ENCODE measurements at regions not wholly inside any gene's neighbourhood (a gene's known extent, or its start where the extent isn't known, plus 50 kb on each side); places are given as distances from the start of the nearest gene placed in this dataset.

DNA sequence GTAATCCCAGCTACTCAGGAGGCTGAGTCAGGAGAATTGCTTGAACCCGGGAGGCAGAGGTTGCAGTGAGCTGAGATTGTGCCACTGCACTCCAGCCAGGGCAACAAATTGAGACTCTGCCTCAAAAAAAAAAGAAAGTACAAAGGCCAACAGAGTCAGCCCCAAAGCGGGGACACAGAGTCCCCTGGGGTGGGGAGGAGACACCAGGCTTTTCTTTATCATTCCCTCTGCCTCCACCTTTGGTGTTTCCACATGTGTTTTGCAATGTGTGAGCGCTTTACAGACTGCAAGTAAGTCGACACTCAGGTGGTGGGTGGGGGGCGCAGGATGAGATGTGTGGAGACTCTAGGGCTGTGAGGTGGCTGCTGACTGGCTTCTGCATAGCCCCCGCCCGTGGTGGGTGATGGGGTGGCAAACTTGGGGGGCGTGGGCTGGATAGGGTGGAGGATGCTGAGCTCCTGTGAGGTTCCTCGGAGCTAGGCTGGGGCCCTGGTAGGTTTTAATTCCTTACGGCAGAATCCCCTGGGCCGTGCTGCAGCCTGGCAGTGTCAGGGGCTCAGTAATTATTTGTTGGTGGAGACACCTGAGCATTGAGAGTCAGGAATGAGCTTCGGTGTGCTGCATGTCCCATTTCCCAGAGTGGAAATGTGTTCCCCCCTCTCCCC lies 177.2 kb downstream of the CTTN start:
- no peak for DNase-seq

DNA sequence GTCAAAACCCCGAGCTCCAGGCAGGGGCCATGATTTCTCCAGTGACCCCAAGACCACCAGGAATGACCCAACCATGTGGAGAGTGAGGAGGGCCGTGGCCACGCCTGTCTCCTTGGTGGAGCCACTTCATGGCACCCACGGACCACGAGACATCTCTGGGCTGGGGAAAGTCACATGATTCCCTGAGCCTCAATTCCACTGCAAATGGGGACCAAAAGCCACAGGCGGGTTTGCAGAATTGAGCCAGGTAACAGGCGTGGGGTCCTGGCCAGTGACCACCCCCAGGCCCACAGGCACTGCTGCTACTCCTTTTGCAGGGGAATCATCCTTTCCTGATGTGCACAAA lies 178.9 kb downstream of the CTTN start:
- no peak for DNase-seq

DNA sequence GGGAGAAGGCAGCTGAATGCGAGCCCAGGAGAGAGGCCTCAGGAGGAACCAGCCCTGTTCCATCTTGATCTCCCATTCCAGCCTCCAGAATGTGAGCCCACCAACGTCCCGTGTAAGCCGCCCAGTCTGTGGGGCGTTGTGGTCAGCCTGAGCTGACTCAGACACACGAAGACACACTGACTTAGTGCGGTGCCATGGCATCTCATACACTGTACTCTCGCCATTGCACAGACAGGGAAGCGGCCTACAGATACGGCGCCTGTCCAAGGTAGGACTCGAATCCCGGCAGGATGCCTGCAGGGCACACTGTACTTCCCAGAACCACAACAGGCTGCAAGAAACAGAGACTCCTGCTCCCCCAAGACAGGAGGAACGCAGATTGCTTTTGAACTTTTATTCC lies 179.6 kb downstream of the CTTN start:
- no peak for DNase-seq

DNA sequence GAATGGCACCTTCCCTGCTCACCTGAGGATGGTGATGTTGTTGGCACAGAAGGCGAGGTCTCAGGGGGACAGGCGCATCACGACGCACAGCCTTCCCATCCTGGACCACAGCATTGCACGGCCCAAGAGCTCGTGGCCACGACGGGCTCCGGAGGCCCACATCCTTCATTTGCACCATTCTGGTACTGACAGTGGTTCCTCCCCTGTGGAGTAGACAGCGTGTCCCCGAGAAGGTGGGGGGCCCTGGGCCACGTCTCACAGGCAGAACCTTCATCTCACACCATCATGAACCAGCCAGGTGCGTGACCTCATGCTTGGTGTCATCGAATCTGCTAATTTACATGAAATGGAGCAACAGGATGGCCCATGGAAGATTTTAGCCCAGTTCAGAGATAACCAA lies 180.0 kb downstream of the CTTN start:
- no peak for DNase-seq

DNA sequence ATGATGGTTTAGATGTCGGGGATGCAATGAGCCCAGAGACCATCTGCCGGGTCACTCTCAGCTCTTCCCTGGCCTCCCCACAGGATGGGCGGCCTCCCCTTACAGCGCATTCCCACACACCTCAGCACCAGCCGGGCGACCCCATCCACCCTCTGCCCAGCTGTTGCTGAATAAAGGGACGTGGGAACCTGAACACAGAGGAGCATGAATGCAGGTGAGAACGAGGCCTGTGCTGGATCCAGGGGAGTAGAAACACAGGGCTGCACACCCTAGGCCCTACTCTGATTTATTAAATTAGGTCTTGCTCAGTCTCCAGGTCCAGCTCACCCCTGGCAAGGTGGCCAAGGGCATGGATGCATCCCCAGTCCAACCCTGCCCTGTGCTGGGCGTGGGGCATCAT lies 180.5 kb downstream of the CTTN start:
- DNase-seq: no peak

DNA sequence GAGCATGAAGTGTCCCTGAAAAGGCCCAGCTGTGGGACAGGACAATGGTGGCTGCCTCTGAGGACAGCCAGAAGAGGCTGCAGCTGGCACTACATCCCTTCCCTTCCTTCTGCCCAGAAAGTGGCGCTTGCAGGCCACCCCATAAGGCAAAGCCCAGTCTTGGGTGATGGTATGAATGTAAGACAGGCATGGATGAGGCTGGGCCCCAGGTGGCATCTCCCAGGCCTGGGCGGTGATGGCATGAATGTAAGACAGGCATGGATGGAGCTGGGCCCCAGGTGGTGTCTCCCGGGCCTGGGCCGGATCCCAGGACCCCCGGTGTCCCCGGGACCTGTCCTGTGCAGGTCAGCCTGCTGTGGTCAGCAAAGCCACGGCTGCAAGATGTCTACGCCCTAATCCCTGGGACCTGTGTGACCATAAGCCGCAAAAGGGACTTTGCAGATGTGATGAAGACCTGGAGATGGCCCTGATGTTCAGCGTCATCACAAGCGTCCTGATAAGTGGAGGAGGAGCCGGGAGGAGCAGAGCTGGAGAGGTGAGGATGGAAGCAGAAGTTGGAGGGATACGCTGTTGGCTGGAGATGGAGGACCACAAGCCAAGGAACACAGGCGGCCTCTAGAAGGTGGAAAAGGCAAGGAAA lies 181.1 kb downstream of the CTTN start:
- no peak for DNase-seq

DNA sequence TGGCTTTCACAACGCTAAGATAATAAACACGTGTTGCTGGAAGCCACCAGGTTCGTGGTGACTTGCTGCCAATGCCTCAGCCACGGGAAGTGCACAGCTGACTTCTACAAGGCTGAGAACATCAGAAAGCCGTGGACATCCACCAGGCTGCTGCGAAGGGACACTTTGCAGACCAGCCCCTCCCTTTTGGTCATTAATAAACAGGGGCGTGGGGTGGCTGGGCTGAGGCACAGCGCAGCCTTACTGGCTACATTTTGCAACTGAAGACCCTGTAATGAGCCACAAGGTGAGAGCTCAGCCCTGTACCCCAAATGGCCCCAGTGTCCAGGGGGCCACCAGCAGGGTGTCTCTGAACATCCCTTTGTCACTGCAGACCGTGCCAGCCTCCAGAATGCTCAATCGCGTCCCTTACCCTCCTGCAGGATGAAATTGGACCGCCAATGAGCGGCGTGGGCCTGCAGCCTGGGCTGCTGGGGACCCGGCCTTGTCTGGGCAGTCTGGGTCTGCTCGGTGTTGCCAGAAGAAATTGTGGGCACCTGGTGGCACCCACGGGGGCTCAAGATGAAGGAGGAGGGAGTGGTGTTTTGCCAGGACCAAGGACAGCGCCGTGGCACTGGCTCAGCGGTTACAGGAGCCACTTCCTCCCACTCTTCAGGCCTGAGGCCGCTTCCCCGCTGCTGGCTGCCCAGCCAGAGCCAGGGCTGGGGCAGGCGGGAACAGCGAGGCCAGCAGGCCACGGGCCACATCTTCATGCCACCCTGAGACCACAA lies 181.9 kb downstream of the CTTN start:
- no peak for DNase-seq

DNA sequence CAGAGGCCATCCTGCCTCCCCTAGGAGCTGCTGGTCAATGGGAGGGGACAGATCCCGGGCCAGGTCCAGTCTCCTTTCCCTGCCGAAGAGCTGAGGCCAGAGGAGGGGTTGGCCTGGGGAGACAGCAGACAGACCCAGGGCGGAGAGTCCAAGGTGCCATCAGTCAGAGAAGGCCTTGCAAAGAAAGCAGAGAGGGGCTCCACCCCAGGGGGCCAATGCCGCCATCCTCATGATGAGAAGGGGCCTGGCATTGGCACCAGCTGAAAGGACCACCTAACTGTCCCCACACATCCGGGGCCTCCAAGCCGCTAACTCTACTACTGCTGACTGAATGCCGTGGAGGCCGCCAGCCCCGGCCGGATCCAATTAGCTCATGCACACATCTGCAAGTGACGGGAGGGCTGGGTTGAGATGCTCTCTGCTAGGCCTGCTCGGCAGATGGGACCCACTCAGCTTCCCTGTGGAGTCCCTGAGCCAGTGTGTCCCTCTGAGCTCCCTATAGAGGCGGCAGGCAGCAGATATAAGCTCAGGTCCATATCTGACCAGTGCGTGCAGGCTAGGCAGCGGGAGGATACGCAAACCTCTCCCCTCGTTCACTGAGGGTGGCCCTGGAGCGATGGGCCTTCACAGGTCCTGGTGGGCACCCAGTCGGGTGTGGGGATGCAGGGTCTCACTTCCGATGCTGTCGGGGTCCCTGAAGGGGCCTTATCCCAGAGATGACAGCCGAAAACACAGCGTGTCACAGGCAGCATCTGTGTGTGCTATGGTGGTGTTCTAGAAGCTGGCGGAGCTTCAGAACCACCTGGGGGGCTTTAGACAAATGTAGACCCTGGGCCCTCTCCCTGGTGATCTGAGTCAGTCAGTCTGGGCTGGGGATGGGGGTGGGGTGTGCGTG lies 183.9 kb downstream of the CTTN start:
- no peak for DNase-seq

DNA sequence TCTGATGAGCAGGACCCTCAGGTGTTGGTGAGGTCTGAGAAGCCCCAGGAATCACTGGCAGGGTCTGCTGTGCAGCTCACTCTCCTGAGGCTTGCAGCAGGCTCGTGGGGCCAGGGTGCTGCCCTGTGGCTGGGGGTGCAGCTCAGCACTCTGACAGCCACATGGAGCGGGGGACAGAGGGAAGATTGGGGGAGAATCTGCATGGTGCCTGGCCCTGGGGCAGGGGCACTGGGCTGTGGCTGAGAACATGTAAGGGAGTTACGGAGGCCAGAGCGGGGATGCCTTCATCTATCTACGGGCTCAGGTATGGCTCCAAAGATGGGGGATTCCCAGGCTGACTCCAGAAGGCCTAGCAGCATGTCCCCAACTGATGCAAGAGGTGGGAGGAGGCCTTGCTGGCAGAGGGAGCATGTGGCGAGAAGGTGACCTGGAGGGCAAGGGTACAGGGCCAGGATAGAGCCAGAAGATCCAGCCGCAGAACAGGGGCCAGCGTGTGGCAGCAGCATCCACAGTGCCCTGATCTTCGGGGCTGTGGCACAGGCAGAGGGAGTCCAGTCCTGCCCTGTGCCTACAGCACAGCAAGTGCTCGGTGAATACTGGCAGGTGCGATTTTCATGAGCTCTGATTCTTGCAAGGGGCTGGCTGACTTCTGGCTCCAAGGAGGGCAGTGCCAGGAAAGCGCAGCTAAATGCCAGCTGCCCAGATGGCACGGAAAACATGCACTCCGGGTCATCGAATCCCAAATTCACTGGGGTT lies 184.7 kb downstream of the CTTN start:
- no peak for DNase-seq

DNA sequence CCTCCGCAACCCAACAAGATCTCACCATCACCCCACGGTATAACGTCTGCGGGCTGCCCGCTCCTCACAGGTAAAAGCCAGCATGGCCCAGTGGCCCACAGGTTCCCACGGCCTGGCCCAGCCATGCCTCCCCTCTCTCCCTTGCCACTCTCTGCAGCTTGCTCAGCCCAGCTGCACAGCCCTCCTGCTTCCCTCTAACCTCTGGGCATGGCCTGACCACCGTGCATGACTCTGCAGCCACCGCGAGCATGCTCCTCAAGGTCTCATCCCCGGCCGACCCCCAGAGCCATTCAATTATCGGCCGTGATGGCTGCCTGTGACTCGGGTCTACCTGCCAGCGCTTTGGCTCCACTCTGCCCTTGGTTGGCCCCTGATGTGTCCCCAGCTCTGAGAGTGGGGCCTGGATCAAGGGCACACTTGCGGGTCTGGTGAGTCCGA lies 185.5 kb downstream of the CTTN start:
- DNase-seq: no peak

DNA sequence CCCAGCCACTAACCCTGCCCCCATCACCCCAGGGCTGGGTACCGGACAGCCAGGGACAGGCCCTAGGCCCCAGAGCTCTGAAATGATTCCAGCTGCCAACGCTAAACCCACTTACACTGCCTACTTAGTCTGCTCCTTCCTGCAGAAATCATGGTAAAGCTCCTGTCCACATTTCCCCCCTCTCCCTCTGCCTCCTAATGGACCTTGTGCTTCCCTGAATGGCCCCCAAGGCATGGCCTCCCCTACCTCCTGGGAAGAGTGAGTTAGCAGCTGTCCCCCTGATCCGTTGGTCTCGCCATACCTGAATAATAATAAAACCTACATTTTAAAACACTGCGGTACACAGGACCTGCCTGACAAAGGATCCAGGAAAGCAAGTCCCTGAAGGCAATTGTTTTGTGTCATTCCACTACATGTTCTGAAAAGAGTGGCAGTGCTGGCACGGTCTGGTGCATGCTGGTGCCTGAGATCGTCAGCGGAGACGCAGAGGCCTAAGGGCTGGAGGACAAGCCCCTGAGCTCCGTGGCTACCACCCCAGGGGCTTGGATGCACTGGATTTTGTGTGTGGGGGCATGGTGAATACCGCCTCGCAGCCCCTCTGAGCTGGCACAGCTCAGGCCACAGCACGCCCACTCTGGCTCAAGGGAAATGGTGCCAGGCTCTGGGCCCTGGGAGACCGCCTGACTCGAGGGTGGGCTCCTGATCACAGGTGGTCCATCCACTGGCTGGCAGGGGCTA lies 186.3 kb downstream of the CTTN start:
- no peak for DNase-seq

DNA sequence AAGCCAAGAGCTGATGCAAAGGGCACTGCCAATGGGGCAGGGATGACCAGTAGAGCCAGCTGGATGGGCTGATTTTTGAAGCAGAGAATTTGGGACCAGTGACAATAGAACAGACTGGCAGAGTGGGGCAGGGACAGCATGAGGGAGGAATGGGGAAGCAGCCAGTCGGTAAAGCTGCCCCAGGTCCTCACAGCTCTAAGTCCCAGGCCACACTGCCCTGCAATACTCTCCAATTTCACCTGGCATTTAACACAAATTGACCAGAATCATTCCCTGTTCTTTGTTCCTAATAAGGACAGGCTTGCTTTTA lies 186.9 kb downstream of the CTTN start:
- DNase-seq: no peak

DNA sequence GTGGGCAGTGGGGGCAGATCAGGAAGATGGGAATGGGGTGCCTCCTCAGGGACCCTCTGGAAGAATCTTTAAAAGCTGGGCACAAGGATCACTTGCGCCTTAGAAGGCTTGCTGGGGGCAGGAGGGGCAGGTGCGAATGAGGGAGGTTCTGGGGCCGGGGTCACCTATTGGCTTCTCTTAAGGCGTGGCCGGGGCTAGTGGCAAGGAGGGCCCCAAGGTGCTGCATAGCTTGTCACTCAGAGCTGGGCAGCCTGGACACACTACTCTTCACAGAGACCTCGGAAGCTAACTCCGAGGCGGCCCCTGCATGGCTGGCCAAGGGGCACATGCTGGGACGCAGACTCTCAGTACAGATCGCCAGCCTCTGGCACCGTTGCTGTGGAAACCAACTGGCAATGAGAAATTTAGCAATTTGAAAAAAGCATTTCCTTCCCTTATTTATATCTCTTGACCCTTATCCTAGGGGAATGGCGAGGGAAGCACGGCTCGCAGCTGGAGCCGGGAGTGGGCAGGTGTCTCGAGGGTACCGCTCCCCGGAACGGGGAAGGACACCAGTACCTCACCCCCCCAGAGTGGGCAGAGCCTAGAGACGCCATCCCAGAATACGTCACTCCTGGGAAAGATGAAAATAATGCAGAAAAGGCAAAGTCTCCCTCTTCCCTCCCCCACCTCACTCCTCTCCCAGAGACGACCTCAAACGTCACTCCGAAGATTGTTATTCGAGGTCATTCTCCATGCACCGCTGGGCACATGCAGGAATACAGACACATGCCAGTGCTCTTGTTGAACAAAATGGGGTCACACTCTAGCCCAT lies 188.1 kb downstream of the CTTN start:
- no peak for DNase-seq

DNA sequence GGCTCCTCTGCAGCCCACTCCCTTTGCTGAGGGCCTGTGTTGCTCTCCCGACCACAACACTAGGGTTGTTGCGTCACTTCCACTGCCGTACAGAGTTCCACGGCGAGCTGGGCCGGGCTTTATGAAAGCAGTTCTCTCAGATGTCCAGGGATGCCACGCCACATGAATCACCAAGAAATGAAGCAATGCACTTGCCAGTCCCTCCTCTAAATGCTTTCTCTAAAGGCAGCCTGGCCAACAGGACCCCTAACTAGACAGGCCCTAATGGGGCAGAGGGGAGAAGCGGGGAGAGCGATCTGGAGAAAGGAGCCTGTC lies 188.7 kb downstream of the CTTN start:
- DNase-seq: no peak

DNA sequence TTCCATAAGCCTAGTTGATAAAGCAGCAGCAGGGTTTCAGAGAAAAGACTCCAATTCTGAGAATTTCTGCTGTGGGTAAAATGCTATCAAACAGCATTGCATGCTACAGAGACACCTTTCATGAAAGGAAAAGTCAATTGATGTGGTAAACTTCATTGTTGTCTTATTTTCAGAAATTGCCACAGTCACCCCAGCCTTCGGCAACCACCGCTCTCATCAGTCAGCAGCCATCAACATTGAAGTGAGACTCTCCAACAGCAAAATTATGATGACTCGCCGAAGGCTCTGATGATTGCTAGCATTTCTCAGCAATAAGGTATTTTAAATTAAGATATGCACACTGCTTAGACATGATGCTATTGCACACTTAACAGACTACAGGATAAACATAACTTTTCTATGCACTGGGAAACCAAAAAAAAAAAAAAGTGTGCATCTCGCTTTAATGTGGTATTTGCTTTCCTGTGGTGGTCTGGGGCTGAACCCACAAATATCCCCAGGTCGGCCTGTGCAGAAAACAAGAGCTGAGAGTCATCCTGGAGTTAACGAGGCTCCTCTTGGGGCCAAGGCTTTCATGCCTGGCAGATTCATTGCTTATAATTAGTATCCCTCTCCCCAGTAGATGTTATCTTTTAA lies 192.1 kb downstream of the CTTN start:
- no peak for DNase-seq

DNA sequence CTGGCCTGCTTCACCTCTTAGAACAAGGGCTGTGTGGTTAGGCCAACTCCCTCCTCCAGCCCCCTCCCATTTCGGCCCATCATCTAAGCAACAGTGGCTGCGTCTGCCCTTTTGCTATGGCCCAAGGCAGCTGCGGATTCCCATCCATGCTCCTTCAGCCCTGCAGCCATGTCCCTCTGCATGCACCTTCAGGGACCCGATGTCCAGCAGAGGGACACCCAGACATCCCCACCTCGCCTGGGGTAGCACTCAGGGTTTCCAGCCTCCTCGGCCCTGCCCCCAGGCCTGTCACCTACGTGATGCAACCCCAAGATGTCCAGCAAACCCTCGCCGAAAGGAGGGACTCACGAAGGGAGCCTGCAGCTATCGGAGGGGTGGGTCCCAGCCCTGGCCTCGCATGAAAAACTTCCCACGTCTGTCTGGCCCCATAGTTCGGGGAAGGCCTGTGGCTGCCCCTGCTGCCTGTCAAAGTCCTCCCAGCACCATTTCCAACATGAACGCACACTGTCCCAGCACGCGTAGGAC lies 194.4 kb downstream of the CTTN start:
- DNase-seq: no peak

DNA sequence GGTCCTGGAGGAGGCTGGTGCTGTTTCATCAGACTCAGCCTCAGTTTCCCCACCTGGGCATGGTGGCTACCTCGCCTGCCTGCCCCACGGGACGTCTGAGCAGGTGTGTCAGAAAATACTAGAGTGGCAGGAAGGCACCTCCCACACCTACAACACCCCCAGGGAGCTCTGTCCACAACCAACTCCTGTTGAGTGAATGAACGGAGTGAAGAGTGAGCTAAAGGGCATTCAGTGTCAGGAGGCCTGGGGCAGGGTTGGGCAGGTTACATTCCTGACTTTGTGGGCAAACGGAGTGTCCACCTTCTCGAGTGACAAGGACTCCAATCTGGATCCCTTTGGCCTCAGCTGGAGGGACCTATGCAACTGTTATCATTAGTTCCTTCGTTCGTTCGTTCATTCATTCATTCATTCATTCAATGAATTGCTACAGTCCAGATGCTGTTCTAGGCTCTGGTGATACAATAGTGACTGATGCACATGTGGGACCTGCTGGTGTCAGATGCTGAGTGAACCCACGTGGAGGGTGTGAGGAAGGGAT lies 195.2 kb downstream of the CTTN start:
- DNase-seq: no peak

DNA sequence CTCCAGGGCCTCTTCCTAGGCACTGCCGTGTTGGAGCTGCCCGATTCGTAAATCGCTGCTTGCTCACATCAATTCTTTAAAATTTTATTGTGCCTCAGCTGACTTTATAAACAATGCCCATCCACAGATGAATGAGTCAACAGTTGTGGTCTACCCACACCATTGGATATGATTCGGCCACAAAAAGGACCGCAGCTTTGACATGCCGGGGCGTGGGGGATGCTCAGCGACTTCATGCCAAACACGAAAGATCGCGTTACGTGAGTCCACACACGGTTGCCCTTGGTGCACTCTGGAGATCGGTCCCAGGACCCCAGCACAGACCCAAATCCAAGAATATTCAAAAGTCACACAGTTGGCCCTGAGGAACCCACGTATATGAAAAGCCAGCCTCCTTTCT lies 195.7 kb downstream of the CTTN start:
- DNase-seq: no peak

DNA sequence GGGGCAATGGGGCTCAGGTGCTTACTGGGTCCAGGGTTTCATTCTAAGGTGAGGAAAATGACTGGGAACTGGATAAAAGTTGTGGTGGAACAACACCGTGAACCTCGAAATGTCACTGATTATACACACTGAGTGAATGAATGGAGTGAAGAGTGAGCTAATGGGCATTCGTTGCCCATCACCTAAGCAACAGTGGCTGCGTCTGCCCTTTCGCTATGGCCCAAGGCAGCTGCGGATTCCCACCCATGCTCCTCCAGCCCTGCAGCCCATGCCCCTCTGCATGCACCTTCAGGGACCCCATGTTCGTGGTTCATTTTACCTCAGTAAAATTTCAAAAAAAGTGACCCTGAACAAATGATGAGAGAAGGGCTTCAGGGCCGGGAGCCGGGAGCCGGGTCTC lies 196.3 kb downstream of the CTTN start:
- no peak for DNase-seq

DNA sequence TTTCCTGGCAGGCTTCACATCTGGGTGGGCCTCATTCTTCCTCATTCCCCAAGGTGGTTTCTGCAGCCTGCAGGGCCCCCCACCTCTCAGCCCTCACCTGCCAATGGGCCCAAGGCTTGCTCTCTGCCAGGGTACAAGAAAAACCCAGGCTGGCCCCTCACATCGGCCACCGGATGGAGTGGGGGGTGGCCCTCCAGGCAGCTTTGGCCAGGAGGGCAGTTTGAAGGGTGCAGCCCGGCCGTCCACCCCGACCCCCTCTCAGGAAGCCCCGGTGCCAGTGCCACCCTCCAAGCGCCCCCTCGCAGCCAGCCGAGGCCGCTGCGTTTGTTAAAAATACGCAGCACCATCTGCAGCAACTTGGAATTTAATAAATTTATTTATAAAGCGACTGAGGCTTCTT lies 196.7 kb downstream of the CTTN start:
- DNase-seq: no peak
